Activated CD4-positive, alpha-beta T cell treated with anti-CD3 and anti-CD28 coated beads for 36 hours (primary cell): ENCODE measurements at regions not wholly inside any gene's neighbourhood (a gene's known extent, or its start where the extent isn't known, plus 50 kb on each side); places are given as distances from the start of the nearest gene placed in this dataset.

Experiments used
- ATAC-seq: fragments of 200-7000 bp; cut with Tn5 transposase; one replicate; pipeline ENCODE4 v1.10.0; 2021; ENCODE audit warnings: mild to moderate bottlenecking, moderate library complexity
- CTCF ChIA-PET: fragments of 350-600 bp; sonication (Branson Sonifier 250); formaldehyde crosslinking; loops from one replicate; lab custom pipeline; 2021; ENCODE audit warnings: antibody characterized with exemption; lab: Charles Lee
- POLR2A ChIA-PET: fragments of 350-600 bp; sonication (Branson Sonifier 250); formaldehyde crosslinking; loops from one replicate; lab custom pipeline; 2021; ENCODE audit warnings: antibody characterized with exemption, inconsistent platforms; lab: Charles Lee
- DNase-seq: peaks from one replicate; pipeline ENCODE4 v3.0.0-alpha.2; 2020
- H3K27ac Mint-ChIP-seq: one replicate; pipeline ENCODE4 v1.8.0; 2021; ENCODE audit warnings: mixed read lengths
- H3K27me3 Mint-ChIP-seq: one replicate; pipeline ENCODE4 v1.8.0; 2021; ENCODE audit warnings: mixed read lengths
- H3K36me3 Mint-ChIP-seq: one replicate; pipeline ENCODE4 v1.8.0; 2021; ENCODE audit warnings: low read depth, mixed read lengths
- H3K4me1 Mint-ChIP-seq: one replicate; pipeline ENCODE4 v1.8.0; 2021; ENCODE audit warnings: mixed read lengths
- H3K4me3 Mint-ChIP-seq: one replicate; pipeline ENCODE4 v1.8.0; 2021; ENCODE audit warnings: mild to moderate bottlenecking, moderate library complexity, mixed read lengths
- H3K9me3 Mint-ChIP-seq: one replicate; pipeline ENCODE4 v1.8.0; 2021; ENCODE audit warnings: low read depth, mixed read lengths
- intact Hi-C, 2 experiments: fragments of 100-400 bp; cut with DNase I in 1 of 2; cut with micrococcal nuclease in 1 of 2; formaldehyde crosslinking; loops; one replicate each; pipeline versions ENCODE4 v1.14.2 to v1.15.1; 2022 to 2024; cut with DNase I, micrococcal nuclease

- Mint-ChIP-seq H3K4me1 (no peaks in the 10 kb centered on the region), H3K27me3 (peaks cover 7% of the 10 kb centered on the region), H3K9me3 (no peaks in the 10 kb centered on the region), H3K36me3 (no peaks in the 10 kb centered on the region), H3K4me3 (no peak overlapping the region), H3K27ac (no peak overlapping the region)
- DNase-seq (no peak), ATAC-seq (no peak)
- CTCF ChIA-PET: no interaction called here
- intact Hi-C loops: no loop called here
- POLR2A ChIA-PET: no interaction called here
Measured at GRCh38 chr15:95598251-95598855, 732.1 kb upstream of the NR2F2 start.

GRCh38 chr15:95600367-95600766, 730.1 kb upstream of the NR2F2 start:
- ChIA-PET CTCF (interaction anchor here (0.8 kb wide), 1 partner anchor 16 kb away, joined by 3 read pairs; no protein-coding TSS in a partner anchor), POLR2A (no interaction called here)
- H3K36me3 Mint-ChIP-seq: no peaks in the 10 kb centered on the region
- ATAC-seq (no peak), DNase-seq (no peak)
- H3K27me3 Mint-ChIP-seq: peaks cover 3% of the 10 kb centered on the region
- no peak overlapping the region for H3K27ac Mint-ChIP-seq
- intact Hi-C loops: no loop called here
- no peak overlapping the region for H3K4me3 Mint-ChIP-seq
- no peaks in the 10 kb centered on the region for H3K4me1 Mint-ChIP-seq
- no peaks in the 10 kb centered on the region for H3K9me3 Mint-ChIP-seq

GRCh38 chr15:95600884-95601283, 729.6 kb upstream of the NR2F2 start:
- Mint-ChIP-seq H3K4me1 (no peaks in the 10 kb centered on the region), H3K9me3 (no peaks in the 10 kb centered on the region), H3K27me3 (peaks cover 1% of the 10 kb centered on the region), H3K36me3 (no peaks in the 10 kb centered on the region), H3K27ac (no peak overlapping the region), H3K4me3 (no peak overlapping the region)
- intact Hi-C loops: no loop called here
- ChIA-PET CTCF (interaction anchor here (0.6 to 0.8 kb wide), 3 partner anchors 16 to 930 kb away, joined by 3 read pairs; no protein-coding TSS in a partner anchor), POLR2A (no interaction called here)
- ATAC-seq (no peak), DNase-seq (no peak)

- intact Hi-C loops: no loop called here
- no peaks in the 10 kb centered on the region for H3K4me1 Mint-ChIP-seq
- H3K36me3 Mint-ChIP-seq: no peaks in the 10 kb centered on the region
- ATAC-seq: no peak
- ChIA-PET POLR2A (no interaction called here), CTCF (interaction anchor here (0.6 kb wide), 1 partner anchor 431 kb away, joined by 3 read pairs; no protein-coding TSS in a partner anchor)
- no peak for DNase-seq
- no peak overlapping the region for H3K27ac Mint-ChIP-seq
- no peak overlapping the region for H3K4me3 Mint-ChIP-seq
- no peaks in the 10 kb centered on the region for H3K9me3 Mint-ChIP-seq
- peaks cover 1% of the 10 kb centered on the region for H3K27me3 Mint-ChIP-seq
Measured at GRCh38 chr15:95601525-95601924, 729.0 kb upstream of the NR2F2 start.

- Mint-ChIP-seq H3K4me1 (no peaks in the 10 kb centered on the region), H3K9me3 (no peaks in the 10 kb centered on the region), H3K27ac (no peak overlapping the region), H3K4me3 (no peak overlapping the region), H3K27me3 (peaks cover 1% of the 10 kb centered on the region), H3K36me3 (no peaks in the 10 kb centered on the region)
- CTCF ChIA-PET: no interaction called here
- ATAC-seq (no peak), DNase-seq (no peak)
- intact Hi-C loops: no loop called here
- POLR2A ChIA-PET: no interaction called here
Measured at GRCh38 chr15:95603802-95604201, 726.7 kb upstream of the NR2F2 start.

- DNase-seq (no peak), ATAC-seq (no peak)
- H3K4me3 Mint-ChIP-seq: no peak overlapping the region
- peaks cover 1% of the 10 kb centered on the region for H3K27me3 Mint-ChIP-seq
- no peaks in the 10 kb centered on the region for H3K9me3 Mint-ChIP-seq
- H3K4me1 Mint-ChIP-seq: no peaks in the 10 kb centered on the region
- POLR2A ChIA-PET: no interaction called here
- CTCF ChIA-PET: no interaction called here
- intact Hi-C loops: no loop called here
- H3K36me3 Mint-ChIP-seq: no peaks in the 10 kb centered on the region
- H3K27ac Mint-ChIP-seq: no peak overlapping the region
Measured at GRCh38 chr15:95604634-95605036, 725.9 kb upstream of the NR2F2 start.

GRCh38 chr15:95605098-95605497, 725.4 kb upstream of the NR2F2 start:
- Mint-ChIP-seq H3K4me3 (no peak overlapping the region), H3K27ac (no peak overlapping the region), H3K4me1 (no peaks in the 10 kb centered on the region), H3K9me3 (no peaks in the 10 kb centered on the region), H3K27me3 (peaks cover under 1% of the 10 kb centered on the region), H3K36me3 (no peaks in the 10 kb centered on the region)
- intact Hi-C loops: no loop called here
- CTCF ChIA-PET: no interaction called here
- ATAC-seq (no peak), DNase-seq (no peak)
- POLR2A ChIA-PET: no interaction called here

- POLR2A ChIA-PET: no interaction called here
- H3K27me3 Mint-ChIP-seq: no peaks in the 10 kb centered on the region
Measured at GRCh38 chr15:95606551-95606950, 723.9 kb upstream of the NR2F2 start.

GRCh38 chr15:95608371-95608770, 722.1 kb upstream of the NR2F2 start:
- no peak overlapping the region for H3K27ac Mint-ChIP-seq
- H3K9me3 Mint-ChIP-seq: no peaks in the 10 kb centered on the region
- POLR2A ChIA-PET: no interaction called here
- no peak for DNase-seq
- H3K36me3 Mint-ChIP-seq: no peaks in the 10 kb centered on the region
- intact Hi-C loops: no loop called here
- H3K27me3 Mint-ChIP-seq: no peaks in the 10 kb centered on the region
- CTCF ChIA-PET: no interaction called here
- H3K4me1 Mint-ChIP-seq: no peaks in the 10 kb centered on the region
- H3K4me3 Mint-ChIP-seq: no peak overlapping the region
- no peak for ATAC-seq

More at GRCh38 chr15:95606551-95606950, 723.9 kb upstream of the NR2F2 start:
- Mint-ChIP-seq H3K4me3 (no peak overlapping the region), H3K27ac (no peak overlapping the region), H3K36me3 (no peaks in the 10 kb centered on the region), H3K9me3 (no peaks in the 10 kb centered on the region), H3K4me1 (no peaks in the 10 kb centered on the region)
- DNase-seq (no peak), ATAC-seq (no peak)
- CTCF ChIA-PET: no interaction called here
- intact Hi-C loops: no loop called here

- Mint-ChIP-seq H3K9me3 (no peaks in the 10 kb centered on the region), H3K27me3 (no peaks in the 10 kb centered on the region), H3K4me1 (no peaks in the 10 kb centered on the region), H3K36me3 (no peaks in the 10 kb centered on the region), H3K27ac (no peak overlapping the region), H3K4me3 (no peak overlapping the region)
- ATAC-seq (no peak), DNase-seq (no peak)
- CTCF ChIA-PET: no interaction called here
- intact Hi-C loops: no loop called here
- POLR2A ChIA-PET: no interaction called here
Measured at GRCh38 chr15:95609096-95609495, 721.4 kb upstream of the NR2F2 start.

- ATAC-seq (no peak), DNase-seq (no peak)
- H3K4me3 Mint-ChIP-seq: no peak overlapping the region
- H3K27ac Mint-ChIP-seq: no peak overlapping the region
- POLR2A ChIA-PET: no interaction called here
- H3K4me1 Mint-ChIP-seq: no peaks in the 10 kb centered on the region
- CTCF ChIA-PET: interaction anchor here (0.6 kb wide), 1 partner anchor 969 kb away, joined by 3 read pairs; no protein-coding TSS in a partner anchor
- H3K9me3 Mint-ChIP-seq: no peaks in the 10 kb centered on the region
- H3K36me3 Mint-ChIP-seq: no peaks in the 10 kb centered on the region
- no peaks in the 10 kb centered on the region for H3K27me3 Mint-ChIP-seq
- intact Hi-C loops: no loop called here
Measured at GRCh38 chr15:95610945-95611344, 719.6 kb upstream of the NR2F2 start.

GRCh38 chr15:95615436-95615835, 715.1 kb upstream of the NR2F2 start:
- POLR2A ChIA-PET: no interaction called here
- H3K4me1 Mint-ChIP-seq: peaks cover 5% of the 10 kb centered on the region
- H3K27ac Mint-ChIP-seq: no peak overlapping the region
- peaks cover 6% of the 10 kb centered on the region for H3K27me3 Mint-ChIP-seq
- no peaks in the 10 kb centered on the region for H3K36me3 Mint-ChIP-seq
- no peak overlapping the region for H3K4me3 Mint-ChIP-seq
- intact Hi-C loops: no loop called here
- DNase-seq (no peak), ATAC-seq (no peak)
- H3K9me3 Mint-ChIP-seq: no peaks in the 10 kb centered on the region
- CTCF ChIA-PET: no interaction called here
